ENCODE measurements at regions not wholly inside any gene's neighbourhood (a gene's known extent, or its start where the extent isn't known, plus 50 kb on each side); places are given as distances from the start of the nearest gene placed in this dataset.
"Not testable (repeated sequence)": the region's sequence is repeated elsewhere in the genome, so short reads cannot be mapped to it uniquely, and the experiment has no call there.

GRCh38 chr12:25362646-25363045 is 111.9 kb upstream of the KRAS start:
- no peak for DNase-seq (ENCODE audit: low spot score)
- in situ Hi-C loops (cut with MboI; ENCODE audit: low sequenced_read_pairs, unreplicated experiment), result no loop called here
- TF ChIP-seq CTCF (IDR thresholded peaks at IDR 0.05; ENCODE audit: borderline replicate concordance, control extremely low read depth, extremely low read depth, insufficient read depth, missing control alignments), result no peak

GRCh38 chr12:25361511-25361910 is 110.8 kb upstream of the KRAS start:
- no peak for TF ChIP-seq CTCF (IDR thresholded peaks at IDR 0.05; ENCODE audit: borderline replicate concordance, control extremely low read depth, extremely low read depth, insufficient read depth, missing control alignments)
- DNase-seq (ENCODE audit: low spot score), result no peak
- in situ Hi-C loops (cut with MboI; ENCODE audit: low sequenced_read_pairs, unreplicated experiment), result no loop called here

GRCh38 chr12:25357595-25357994 is 106.9 kb upstream of the KRAS start:
- no peak for DNase-seq (ENCODE audit: low spot score)
- no peak for TF ChIP-seq CTCF (IDR thresholded peaks at IDR 0.05; ENCODE audit: borderline replicate concordance, control extremely low read depth, extremely low read depth, insufficient read depth, missing control alignments)
- in situ Hi-C loops (cut with MboI; ENCODE audit: low sequenced_read_pairs, unreplicated experiment), result no loop called here

- in situ Hi-C loops (cut with MboI; ENCODE audit: low sequenced_read_pairs, unreplicated experiment); DNase-seq (ENCODE audit: low spot score): not testable (repeated sequence)
Measured at GRCh38 chr12:25352942-25353341, 102.2 kb upstream of the KRAS start.

GRCh38 chr12:25352083-25352918 is 101.6 kb upstream of the KRAS start:
- DNase-seq (ENCODE audit: low spot score), result no peak
- no peak for TF ChIP-seq CTCF (IDR thresholded peaks at IDR 0.05; ENCODE audit: borderline replicate concordance, control extremely low read depth, extremely low read depth, insufficient read depth, missing control alignments)
- in situ Hi-C loops (cut with MboI; ENCODE audit: low sequenced_read_pairs, unreplicated experiment), result no loop called here

- no peak for DNase-seq (ENCODE audit: low spot score)
- no peak for TF ChIP-seq CTCF (IDR thresholded peaks at IDR 0.05; ENCODE audit: borderline replicate concordance, control extremely low read depth, extremely low read depth, insufficient read depth, missing control alignments)
- in situ Hi-C loops (cut with MboI; ENCODE audit: low sequenced_read_pairs, unreplicated experiment), result no loop called here
Measured at GRCh38 chr12:25348593-25348895, 97.8 kb upstream of the KRAS start.

GRCh38 chr12:25347716-25348592 is 97.2 kb upstream of the KRAS start:
- no peak for TF ChIP-seq CTCF (IDR thresholded peaks at IDR 0.05; ENCODE audit: borderline replicate concordance, control extremely low read depth, extremely low read depth, insufficient read depth, missing control alignments)
- DNase-seq (ENCODE audit: low spot score), result no peak
- in situ Hi-C loops (cut with MboI; ENCODE audit: low sequenced_read_pairs, unreplicated experiment), result no loop called here

- DNase-seq (ENCODE audit: low spot score); in situ Hi-C loops (cut with MboI; ENCODE audit: low sequenced_read_pairs, unreplicated experiment): not testable (repeated sequence)
Measured at GRCh38 chr12:25341877-25342276, 91.1 kb upstream of the KRAS start.
